IgD-negative memory B cell (primary cell): ENCODE measurements at regions not wholly inside any gene's neighbourhood (a gene's known extent, or its start where the extent isn't known, plus 50 kb on each side); places are given as distances from the start of the nearest gene placed in this dataset.

ENCODE experiments used
- H3K27ac Mint-ChIP-seq, 3 donors: one replicate each; pipeline ENCODE4 v1.8.0; 2020 to 2022; ENCODE audit warnings: mild to moderate bottlenecking in 3 of 3, mixed read lengths in 3 of 3, moderate library complexity in 1 of 3
- H3K27me3 Mint-ChIP-seq: one replicate; pipeline ENCODE4 v1.8.0; 2021; ENCODE audit warnings: mixed read lengths
- H3K36me3 Mint-ChIP-seq: one replicate; pipeline ENCODE4 v1.8.0; 2020; ENCODE audit warnings: mild to moderate bottlenecking, mixed read lengths
- H3K4me1 Mint-ChIP-seq, 3 donors: one replicate each; pipeline ENCODE4 v1.8.0; 2020 to 2022; ENCODE audit warnings: mixed read lengths in 3 of 3, mild to moderate bottlenecking in 1 of 3
- H3K4me3 Mint-ChIP-seq, 4 donors: one replicate each; pipeline ENCODE4 v1.8.0; 2020 to 2022; ENCODE audit warnings: mild to moderate bottlenecking in 4 of 4, mixed read lengths in 4 of 4, moderate library complexity in 3 of 4
- H3K9me3 Mint-ChIP-seq, 3 donors: one replicate each; pipeline ENCODE4 v1.8.0; 2020 to 2021; ENCODE audit warnings: mixed read lengths in 3 of 3, mild to moderate bottlenecking in 1 of 3

GRCh38 chr12:115752913-115753726 lies 524.4 kb downstream of the MED13L start:
- Mint-ChIP-seq H3K36me3 (no peaks in the 10 kb centered on the region), H3K4me1 (peaks cover 0 to 2% (median 0%) of the 10 kb centered on the region in 3 donors), H3K27me3 (peaks cover 2% of the 10 kb centered on the region), H3K9me3 (no peaks in the 10 kb centered on the region), H3K4me3 (no peak overlapping the region), H3K27ac (no peak overlapping the region)

GRCh38 chr12:115752156-115752555 lies 525.3 kb downstream of the MED13L start:
- no peaks in the 10 kb centered on the region for H3K9me3 Mint-ChIP-seq
- no peaks in the 10 kb centered on the region for H3K36me3 Mint-ChIP-seq
- peaks cover 0 to 2% (median 0%) of the 10 kb centered on the region in 3 donors for H3K4me1 Mint-ChIP-seq
- H3K4me3 Mint-ChIP-seq: no peak overlapping the region
- peaks cover 2% of the 10 kb centered on the region for H3K27me3 Mint-ChIP-seq
- H3K27ac Mint-ChIP-seq: no peak overlapping the region

GRCh38 chr12:115750340-115750739 lies 527.2 kb downstream of the MED13L start:
- H3K27ac Mint-ChIP-seq: no peak overlapping the region
- H3K4me3 Mint-ChIP-seq: no peak overlapping the region
- H3K36me3 Mint-ChIP-seq: no peaks in the 10 kb centered on the region
- peaks cover 3% of the 10 kb centered on the region for H3K27me3 Mint-ChIP-seq
- peaks cover 0 to 2% (median 0%) of the 10 kb centered on the region in 3 donors for H3K4me1 Mint-ChIP-seq
- H3K9me3 Mint-ChIP-seq: peaks cover 0 to 2% (median 0%) of the 10 kb centered on the region in 3 donors

GRCh38 chr12:115749071-115749841 lies 528.2 kb downstream of the MED13L start:
- no peaks in the 10 kb centered on the region for H3K36me3 Mint-ChIP-seq
- H3K4me1 Mint-ChIP-seq: peaks cover 0 to 2% (median 0%) of the 10 kb centered on the region in 3 donors
- H3K27ac Mint-ChIP-seq: no peak overlapping the region
- H3K27me3 Mint-ChIP-seq: peaks cover 3% of the 10 kb centered on the region
- peaks cover 0 to 4% (median 0%) of the 10 kb centered on the region in 3 donors for H3K9me3 Mint-ChIP-seq
- no peak overlapping the region for H3K4me3 Mint-ChIP-seq

DNA sequence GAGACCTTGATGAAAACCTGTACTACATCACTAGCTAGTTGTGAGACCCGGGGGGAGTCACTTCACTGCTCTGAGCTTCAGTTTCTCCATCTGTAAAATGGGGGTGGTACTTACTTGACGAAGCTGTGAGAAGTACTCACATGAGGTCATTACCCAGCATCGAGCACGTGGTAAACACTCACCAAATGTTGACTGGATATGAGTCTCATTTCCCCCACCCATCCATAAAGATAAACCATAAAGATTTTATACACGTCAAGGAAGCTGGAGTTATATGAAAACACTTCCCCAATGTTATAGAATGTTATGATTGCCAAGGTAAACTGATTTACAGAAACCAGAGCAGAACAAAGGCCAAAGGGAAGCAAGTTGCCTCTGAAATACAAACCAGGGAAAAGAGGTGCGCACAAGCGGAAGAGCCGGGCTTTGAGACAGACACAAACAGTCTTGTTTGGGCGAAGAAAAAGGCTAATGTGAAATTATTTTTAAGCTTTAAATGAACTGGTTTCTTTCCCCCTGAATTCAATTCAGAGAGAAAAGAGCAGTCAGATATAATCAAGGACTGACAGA lies 536.8 kb downstream of the MED13L start:
- Mint-ChIP-seq H3K27me3 (peaks cover 10% of the 10 kb centered on the region), H3K36me3 (no peaks in the 10 kb centered on the region), H3K4me3 (no peak overlapping the region), H3K9me3 (peaks cover 0 to 4% (median 0%) of the 10 kb centered on the region in 3 donors), H3K4me1 (no peaks in the 10 kb centered on the region), H3K27ac (no peak overlapping the region)

GRCh38 chr12:115737895-115738294 lies 539.6 kb downstream of the MED13L start:
- H3K4me1 Mint-ChIP-seq: no peaks in the 10 kb centered on the region
- peaks cover 0 to 2% (median 0%) of the 10 kb centered on the region in 3 donors for H3K9me3 Mint-ChIP-seq
- peaks cover 6% of the 10 kb centered on the region for H3K27me3 Mint-ChIP-seq
- H3K36me3 Mint-ChIP-seq: no peaks in the 10 kb centered on the region
- H3K4me3 Mint-ChIP-seq: no peak overlapping the region
- H3K27ac Mint-ChIP-seq: no peak overlapping the region

DNA sequence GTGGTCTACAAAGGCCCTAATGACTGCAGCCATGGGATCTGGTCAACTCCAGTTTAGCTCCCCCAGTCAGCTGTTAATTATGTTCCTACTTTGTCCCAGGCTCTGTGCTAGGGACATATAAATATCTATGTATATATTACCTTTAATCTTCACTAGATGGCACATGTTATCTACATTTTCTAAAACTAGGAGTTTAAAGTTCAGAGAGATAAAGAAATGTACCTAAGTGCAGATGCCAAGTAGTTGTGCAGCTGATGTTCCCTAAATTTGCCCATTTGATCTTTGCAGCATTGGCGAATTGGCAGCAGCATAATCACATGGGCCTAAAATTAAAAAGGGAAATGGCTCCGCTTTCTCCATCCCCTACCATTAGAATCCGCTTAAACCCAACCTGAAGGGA lies 541.1 kb downstream of the MED13L start:
- peaks cover 0 to 2% (median 0%) of the 10 kb centered on the region in 3 donors for H3K9me3 Mint-ChIP-seq
- H3K27me3 Mint-ChIP-seq: peaks cover 3% of the 10 kb centered on the region
- H3K4me1 Mint-ChIP-seq: no peaks in the 10 kb centered on the region
- no peak overlapping the region for H3K27ac Mint-ChIP-seq
- no peaks in the 10 kb centered on the region for H3K36me3 Mint-ChIP-seq
- no peak overlapping the region for H3K4me3 Mint-ChIP-seq

- Mint-ChIP-seq H3K4me1 (no peaks in the 10 kb centered on the region), H3K27ac (no peak overlapping the region), H3K4me3 (no peak overlapping the region), H3K27me3 (peaks cover 2% of the 10 kb centered on the region), H3K9me3 (peaks cover 3 to 7% (median 4%) of the 10 kb centered on the region in 3 donors), H3K36me3 (no peaks in the 10 kb centered on the region)
Observed at GRCh38 chr12:115730975-115731541, 546.4 kb downstream of the MED13L start.

DNA sequence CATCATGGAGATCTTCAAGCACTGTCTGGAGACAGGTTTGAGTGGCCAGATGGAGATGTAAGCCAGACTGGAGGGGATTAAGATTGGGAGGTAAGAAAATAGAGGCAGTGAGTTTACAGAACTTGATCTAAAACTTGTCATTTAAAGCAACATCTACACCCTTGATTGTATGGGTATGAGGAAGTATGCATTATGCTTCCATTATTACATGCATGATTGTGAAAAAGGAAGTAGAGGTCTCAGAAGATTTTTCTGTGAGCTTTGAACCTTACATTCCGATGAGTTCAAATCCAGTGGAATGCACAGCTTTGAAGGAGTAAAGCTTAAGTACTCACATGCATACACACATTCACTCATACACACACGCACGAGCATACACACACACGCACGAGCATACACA lies 550.8 kb downstream of the MED13L start:
- Mint-ChIP-seq H3K4me3 (no peak overlapping the region), H3K36me3 (peaks cover 2% of the 10 kb centered on the region)

GRCh38 chr12:115722181-115722580 lies 555.3 kb downstream of the MED13L start:
- Mint-ChIP-seq H3K27ac (no peak overlapping the region), H3K4me3 (no peak overlapping the region), H3K27me3 (peaks cover 3% of the 10 kb centered on the region)

More for the DNA sequence above, 550.8 kb downstream of the MED13L start:
- Mint-ChIP-seq H3K9me3 (peaks cover 2 to 7% (median 3%) of the 10 kb centered on the region in 3 donors), H3K27me3 (peaks cover 4% of the 10 kb centered on the region), H3K27ac (no peak overlapping the region), H3K4me1 (no peaks in the 10 kb centered on the region)

GRCh38 chr12:115716551-115716950 lies 560.9 kb downstream of the MED13L start:
- Mint-ChIP-seq H3K27me3 (peaks cover 5% of the 10 kb centered on the region), H3K27ac (no peak overlapping the region), H3K4me1 (no peaks in the 10 kb centered on the region), H3K36me3 (no peaks in the 10 kb centered on the region), H3K9me3 (peaks cover 0 to 8% (median 7%) of the 10 kb centered on the region in 3 donors), H3K4me3 (no peak overlapping the region)

More at GRCh38 chr12:115722181-115722580, 555.3 kb downstream of the MED13L start:
- Mint-ChIP-seq H3K9me3 (peaks cover 0 to 4% (median 0%) of the 10 kb centered on the region in 3 donors), H3K4me1 (no peaks in the 10 kb centered on the region), H3K36me3 (peaks cover 2% of the 10 kb centered on the region)

- Mint-ChIP-seq H3K4me3 (no peak overlapping the region), H3K27ac (no peak overlapping the region), H3K4me1 (no peaks in the 10 kb centered on the region), H3K27me3 (peaks cover 5% of the 10 kb centered on the region), H3K36me3 (no peaks in the 10 kb centered on the region), H3K9me3 (peaks cover 0 to 8% (median 7%) of the 10 kb centered on the region in 3 donors)
Observed at GRCh38 chr12:115712676-115713075, 564.8 kb downstream of the MED13L start.

DNA sequence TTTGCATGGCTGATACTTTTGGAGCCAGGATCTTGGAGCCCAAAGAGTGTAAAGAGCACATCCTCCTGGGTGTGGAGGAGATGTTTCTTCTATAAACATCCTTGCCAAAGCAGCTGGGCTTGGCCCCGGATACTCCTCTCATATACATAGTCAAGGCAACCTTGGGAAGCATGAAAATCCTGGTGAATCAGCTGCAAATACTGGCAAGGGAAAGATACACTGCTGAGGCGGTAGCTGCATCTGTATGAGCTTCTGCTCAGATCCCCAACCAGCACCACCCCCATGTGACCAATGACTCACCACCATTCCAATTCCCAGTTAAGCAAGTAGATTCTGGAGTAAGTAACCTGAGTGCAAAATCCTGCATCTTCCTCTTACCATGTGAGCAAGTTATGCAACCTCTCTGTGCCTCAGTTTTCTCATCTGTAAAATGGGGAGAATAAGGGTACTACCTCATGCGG lies 567.4 kb downstream of the MED13L start:
- Mint-ChIP-seq H3K27me3 (peaks cover 5% of the 10 kb centered on the region), H3K9me3 (peaks cover 0 to 11% (median 4%) of the 10 kb centered on the region in 3 donors)

DNA sequence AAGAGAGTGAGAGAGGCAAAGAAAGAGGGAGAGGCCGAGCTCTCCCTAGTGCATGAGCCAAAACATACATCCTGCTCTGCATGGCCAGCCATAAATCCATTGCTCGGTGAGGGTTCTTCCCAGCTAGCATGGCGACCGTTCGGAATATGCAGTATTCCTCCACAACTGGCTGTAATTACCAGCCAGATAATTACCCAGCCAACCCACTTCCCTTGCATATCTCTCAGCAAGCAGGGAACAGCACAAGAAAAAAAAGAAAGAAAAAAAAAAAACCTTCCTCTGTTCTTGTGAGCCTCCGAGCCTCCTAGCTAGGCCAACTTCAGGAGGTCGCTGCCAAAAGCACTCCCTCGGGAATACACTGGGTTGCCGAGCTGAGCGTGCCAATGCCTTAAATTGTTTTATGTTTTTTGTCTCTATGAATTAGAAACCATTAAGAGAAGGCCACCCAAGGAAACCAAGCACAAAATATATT lies 567.9 kb downstream of the MED13L start:
- Mint-ChIP-seq H3K36me3 (no peaks in the 10 kb centered on the region), H3K9me3 (peaks cover 0 to 11% (median 5%) of the 10 kb centered on the region in 3 donors), H3K4me1 (no peaks in the 10 kb centered on the region), H3K27me3 (peaks cover 5% of the 10 kb centered on the region), H3K4me3 (no peak overlapping the region), H3K27ac (no peak overlapping the region)

More for the DNA sequence above, 567.4 kb downstream of the MED13L start:
- H3K36me3 Mint-ChIP-seq: no peaks in the 10 kb centered on the region
- no peak overlapping the region for H3K27ac Mint-ChIP-seq
- H3K4me3 Mint-ChIP-seq: no peak overlapping the region
- no peaks in the 10 kb centered on the region for H3K4me1 Mint-ChIP-seq
